HCT116 (cell line): ENCODE measurements at regions not wholly inside any gene's neighbourhood (a gene's known extent, or its start where the extent isn't known, plus 50 kb on each side); places are given as distances from the start of the nearest gene placed in this dataset.

Experiments
- ATAC-seq: fragments of 200-7000 bp; cut with Tn5 transposase; 2 replicates; pipeline ENCODE4 v1.9.1; 2020; ENCODE audit warnings: mild to moderate bottlenecking, moderate library complexity
- BruUV-seq: library from RNA; stranded (reverse); fragments of 400-500 nt; replicated peaks from 2 replicates; lab custom pipeline; 2021; lab: Mats Ljungman, UMichigan
- CTCF ChIA-PET: fragments of 300-600 bp; sonication (Branson Sonifier 250); formaldehyde crosslinking; loops from one replicate; lab custom pipeline; 2021; ENCODE audit warnings: antibody characterized with exemption; lab: Charles Lee
- POLR2A ChIA-PET: fragments of 300-600, 350-600 bp; sonication (Branson Sonifier 250); formaldehyde crosslinking; loops from one replicate; lab custom pipeline; 2021; ENCODE audit warnings: antibody characterized with exemption; lab: Charles Lee
- RAD21 ChIA-PET, 2 experiments: fragments of 300-600 bp; sonication (Branson Sonifier 250); formaldehyde crosslinking; loops; one replicate each; lab custom pipeline; 2023; ENCODE audit warnings: low total read pairs in 2 of 2; ENCODE audit not compliant: uncharacterized antibody in 2 of 2, unreplicated experiment in 2 of 2, low non-redundant PET in 1 of 2; lab: Charles Lee
- DNase-seq: peaks from one replicate; pipeline ENCODE4 v3.0.0-alpha.2; 2010; ENCODE audit warnings: low read depth, low spot score
- H2AFZ ChIP-seq: fragments of 200-600 bp; shearing (Covaris generic), sonication (generic); 2 replicates; pipeline ENCODE4 v1.6.1; 2017; ENCODE audit warnings: low read depth, mixed run types, mixed read lengths, antibody characterized with exemption, low read length; ENCODE audit not compliant: poor library complexity, severe bottlenecking
- H3K27ac ChIP-seq: 2 replicates; pipeline ENCODE4 v1.5.1; 2012; ENCODE audit warnings: low read depth, low read length
- H3K27me3 ChIP-seq: fragments of 200-600 bp; sonication (generic); 2 replicates; pipeline ENCODE4 v1.6.1; 2016; ENCODE audit warnings: mixed run types, low read length, mixed read lengths; ENCODE audit not compliant: insufficient read depth
- H3K36me3 ChIP-seq, 2 experiments: fragments of 200-500 bp in 1 of 2; fragments of 200-600 bp in 1 of 2; sonication (Bioruptor generic) in 1 of 2; sonication (generic) in 1 of 2; 2 replicates each; pipeline versions ENCODE4 v1.5.1 to v1.6.1; 2014 to 2016; ENCODE audit warnings: low read length in 2 of 2, inconsistent platforms in 1 of 2, mixed read lengths in 1 of 2, mixed run types in 1 of 2; ENCODE audit not compliant: insufficient read depth in 2 of 2, control insufficient read depth in 1 of 2
- H3K4me1 ChIP-seq, 2 experiments: fragments of 200-600 bp in 1 of 2; sonication (generic) in 1 of 2; 2 replicates each; pipeline versions ENCODE4 v1.5.1 to v1.6.1; 2012 to 2017; ENCODE audit warnings: low read length in 2 of 2, inconsistent platforms in 1 of 2, mild to moderate bottlenecking in 1 of 2, mixed read lengths in 1 of 2, mixed run types in 1 of 2, moderate library complexity in 1 of 2; ENCODE audit not compliant: insufficient read depth in 2 of 2, control insufficient read depth in 1 of 2
- H3K4me2 ChIP-seq: fragments of 200-600 bp; sonication (generic); 2 replicates; pipeline ENCODE4 v1.6.1; 2017; ENCODE audit warnings: mixed run types, low read length, mixed read lengths
- H3K4me3 ChIP-seq, 2 experiments: fragments of 200-600 bp in 1 of 2; sonication (generic) in 1 of 2; replicated peaks in 1 of 2; 2 replicates each; pipeline ENCODE4 v1.5.1; 2011 to 2016; ENCODE audit warnings: low read length in 2 of 2, control low read depth in 1 of 2, low read depth in 1 of 2, mild to moderate bottlenecking in 1 of 2, mixed read lengths in 1 of 2, mixed run types in 1 of 2
- H3K79me2 ChIP-seq: fragments of 200-600 bp; sonication (generic); 2 replicates; pipeline ENCODE4 v1.6.1; 2017; ENCODE audit warnings: mild to moderate bottlenecking, mixed run types, low read length, moderate library complexity, mixed read lengths; ENCODE audit not compliant: insufficient read depth
- H3K9ac ChIP-seq: fragments of 200-600 bp; sonication (generic); 2 replicates; pipeline ENCODE4 v1.6.1; 2016; ENCODE audit warnings: low read length, mixed read lengths
- H3K9me2 ChIP-seq: fragments of 200-600 bp; sonication (generic), shearing (Covaris generic); 2 replicates; pipeline ENCODE4 v1.6.1; 2017; ENCODE audit warnings: mixed run types, mild to moderate bottlenecking, moderate library complexity; ENCODE audit not compliant: insufficient read depth
- H3K9me3 ChIP-seq, 2 experiments: fragments of 200-500 bp in 1 of 2; fragments of 200-600 bp in 1 of 2; sonication (Bioruptor generic) in 1 of 2; sonication (generic) in 1 of 2; 2 replicates each; pipeline ENCODE4 v1.6.1; 2014 to 2017; ENCODE audit warnings: low read length in 2 of 2, mixed read lengths in 2 of 2, inconsistent platforms in 1 of 2, low read depth in 1 of 2, mild to moderate bottlenecking in 1 of 2, mixed run types in 1 of 2, moderate library complexity in 1 of 2; ENCODE audit not compliant: control insufficient read depth in 1 of 2, insufficient read depth in 1 of 2
- H4K20me1 ChIP-seq: fragments of 200-600 bp; sonication (generic), shearing (Covaris generic); 2 replicates; pipeline ENCODE4 v1.6.1; 2017; ENCODE audit warnings: mixed run types, mild to moderate bottlenecking, moderate library complexity; ENCODE audit not compliant: insufficient read depth
- ATF3 ChIP-seq: IDR thresholded peaks from 2 replicates; pipeline ENCODE4 v1.6.1; 2012
- CEBPB ChIP-seq: IDR thresholded peaks from 2 replicates; pipeline ENCODE4 v1.6.1; 2012; ENCODE audit warnings: low read depth
- EZH2phosphoT487 ChIP-seq: fragments of 200-600 bp; IDR thresholded peaks from 2 replicates; pipeline ENCODE4 v1.6.1; 2018; ENCODE audit warnings: antibody characterized with exemption, borderline replicate concordance
- JUND ChIP-seq: IDR thresholded peaks from 2 replicates; pipeline ENCODE4 v1.6.1; 2012
- POLR2A ChIP-seq: IDR thresholded peaks from 2 replicates; pipeline ENCODE4 v1.7.0; 2011; ENCODE audit warnings: borderline replicate concordance; ENCODE audit not compliant: insufficient read depth, insufficient read length; ENCODE audit errors: extremely low read depth
- REST ChIP-seq: IDR thresholded peaks from 2 replicates; pipeline ENCODE4 v1.6.1; 2012; ENCODE audit warnings: low read depth
- SIN3A ChIP-seq: IDR thresholded peaks from 2 replicates; pipeline ENCODE4 v1.6.1; 2012; ENCODE audit warnings: low read depth
- SP1 ChIP-seq: IDR thresholded peaks from 2 replicates; pipeline ENCODE4 v1.6.1; 2012; ENCODE audit warnings: low read depth
- SRF ChIP-seq: IDR thresholded peaks from 2 replicates; pipeline ENCODE4 v1.6.1; 2012; ENCODE audit warnings: low read depth
- YY1 ChIP-seq: IDR thresholded peaks from 2 replicates; pipeline ENCODE4 v1.6.1; 2011; ENCODE audit warnings: low read length, low read depth, moderate library complexity, mild to moderate bottlenecking; ENCODE audit not compliant: insufficient replicate concordance; ENCODE audit errors: extremely low read depth
- ZFX ChIP-seq: fragments of 450-650 bp; IDR thresholded peaks from 2 replicates; pipeline ENCODE4 v1.6.1; 2017
- ZNF274 ChIP-seq: fragments of 200-500 bp; sonication (Bioruptor generic); IDR thresholded peaks from 2 replicates; pipeline ENCODE4 v1.6.1; 2014; ENCODE audit warnings: mild to moderate bottlenecking, low read depth, low read length, inconsistent platforms
- intact Hi-C: fragments of 100-400 bp; cut with micrococcal nuclease; formaldehyde crosslinking; loops from 2 replicates; pipeline ENCODE4 v1.10.0; 2022

- ATAC-seq = no peak
- Histone ChIP-seq H3K4me1 (no peaks in the 10 kb centered on the region), H3K27me3 (no peaks in the 10 kb centered on the region), H3K27ac (no peak overlapping the region), H3K9me3 (no peaks in the 10 kb centered on the region), H3K4me2 (no peak overlapping the region), H2AFZ (no peak overlapping the region), H3K9me2 (no peaks in the 10 kb centered on the region), H3K4me3 (no peak overlapping the region), H4K20me1 (no peaks in the 10 kb centered on the region), H3K36me3 (no peaks in the 10 kb centered on the region), H3K9ac (no peak overlapping the region), H3K79me2 (no peaks in the 10 kb centered on the region)
- ChIA-PET RAD21 (no interaction called here), POLR2A (no interaction called here), CTCF (no interaction called here)
- no peak for DNase-seq
- no peak for TF ChIP-seq SP1
- no peak for TF ChIP-seq ZFX
- no peak for TF ChIP-seq EZH2phosphoT487
- no peak for TF ChIP-seq CEBPB
- TF ChIP-seq ATF3 = no peak
- TF ChIP-seq POLR2A = no peak
- TF ChIP-seq YY1 = no peak
- intact Hi-C loops = no loop called here
- no TSS peak for BruUV-seq
These were observed 381.0 kb downstream of the OSR1 start for GRCh38 chr2:18977409-18977808.

GRCh38 chr2:18976168-18976961 lies 382.1 kb downstream of the OSR1 start:
- Histone ChIP-seq H4K20me1 (no peaks in the 10 kb centered on the region), H3K79me2 (no peaks in the 10 kb centered on the region), H3K9me2 (no peaks in the 10 kb centered on the region), H3K4me3 (no peak overlapping the region), H3K9me3 (no peaks in the 10 kb centered on the region), H3K27me3 (no peaks in the 10 kb centered on the region), H3K27ac (no peak overlapping the region), H3K4me1 (0 out of 4 replicates have a peak, but pooled peaks cover 0 to 3% of the 10 kb centered on the region in 2 experiments), H2AFZ (no peak overlapping the region), H3K36me3 (no peaks in the 10 kb centered on the region), H3K9ac (no peak overlapping the region), H3K4me2 (no peak overlapping the region)
- ATAC-seq = no peak
- TF ChIP-seq SRF (no peak), REST (no peak), JUND (no peak), ZNF274 (no peak), SIN3A (no peak)
- DNase-seq = no peak
- intact Hi-C loops = no loop called here
- ChIA-PET CTCF (no interaction called here), RAD21 (no interaction called here), POLR2A (no interaction called here)
- no TSS peak for BruUV-seq
